ENCODE measurements at regions not wholly inside any gene's neighbourhood (a gene's known extent, or its start where the extent isn't known, plus 50 kb on each side); places are given as distances from the start of the nearest gene placed in this dataset.

DNA sequence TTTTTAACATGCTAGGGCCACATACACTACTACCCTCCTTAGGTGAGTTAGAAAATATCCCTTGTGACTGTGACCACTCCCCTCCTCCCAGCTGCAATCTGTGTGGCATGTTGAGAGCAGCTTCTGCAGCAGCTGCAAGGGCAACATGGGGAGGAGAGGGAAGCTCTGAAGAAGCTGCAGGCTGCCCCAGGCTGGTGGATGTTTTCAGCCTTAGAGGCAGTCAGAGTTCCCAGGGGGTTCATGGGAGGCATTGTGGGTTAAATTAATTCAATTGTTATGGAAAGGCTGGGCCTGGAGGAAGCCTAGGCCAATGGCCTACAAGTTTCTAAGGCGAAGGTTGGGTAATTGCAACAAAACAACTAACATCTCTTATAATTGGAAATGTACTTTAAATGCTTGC lies 860.8 kb downstream of the NLGN4Y start:
- DNase-seq (ENCODE audit: low read depth, low spot score): no peak

GRCh38 chrY:15397556-15398280 lies 873.4 kb downstream of the NLGN4Y start:
- no peak overlapping the region for H3K4me3 ChIP-seq (ENCODE audit: low read length)
- DNase-seq (ENCODE audit: low read depth, low spot score): no peak

More for the DNA sequence above, 860.8 kb downstream of the NLGN4Y start:
- H3K4me3 ChIP-seq (ENCODE audit: low read length): no peak overlapping the region

DNA sequence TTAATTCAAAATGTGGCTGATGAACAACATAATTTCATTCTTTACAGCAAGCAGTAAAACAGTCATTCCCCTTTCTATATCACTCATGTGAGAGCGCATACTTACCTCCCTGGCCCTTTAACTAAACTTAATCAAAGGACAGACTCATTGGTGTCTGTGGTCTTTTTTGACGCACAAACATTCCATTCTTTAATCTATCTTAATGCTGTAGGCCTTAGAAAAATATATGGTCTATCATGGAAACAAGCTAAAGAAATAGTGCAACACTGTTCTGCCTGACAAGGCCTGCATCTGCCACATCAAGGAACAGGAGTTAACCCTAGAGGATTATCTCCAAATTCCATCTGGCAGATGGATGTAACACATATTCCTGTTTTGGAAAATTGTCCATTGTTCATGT lies 878.1 kb downstream of the NLGN4Y start:
- no peak overlapping the region for H3K4me3 ChIP-seq (ENCODE audit: low read length)
- DNase-seq (ENCODE audit: low read depth, low spot score): no peak

DNA sequence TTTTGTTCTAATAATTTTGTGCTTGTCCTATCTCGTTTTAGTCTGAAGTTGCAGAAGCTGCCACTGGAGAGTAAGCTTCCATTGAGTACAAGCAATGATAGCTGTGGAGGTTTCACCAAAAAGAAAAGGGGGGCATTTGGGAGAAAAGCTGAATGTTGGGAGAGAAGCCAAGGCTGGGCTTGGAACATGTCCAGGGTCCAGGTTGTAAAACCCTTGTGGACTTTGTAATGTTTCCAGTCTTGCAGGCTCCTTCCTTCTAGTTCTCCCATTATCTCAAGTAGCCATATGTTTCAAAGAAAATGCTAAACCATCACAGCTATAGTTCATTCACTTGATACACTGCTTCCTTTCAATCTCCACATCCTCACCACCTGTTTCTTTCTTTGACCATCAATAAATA lies 880.2 kb downstream of the NLGN4Y start:
- DNase-seq (ENCODE audit: low read depth, low spot score): no peak
- H3K4me3 ChIP-seq (ENCODE audit: low read length): no peak overlapping the region

DNA sequence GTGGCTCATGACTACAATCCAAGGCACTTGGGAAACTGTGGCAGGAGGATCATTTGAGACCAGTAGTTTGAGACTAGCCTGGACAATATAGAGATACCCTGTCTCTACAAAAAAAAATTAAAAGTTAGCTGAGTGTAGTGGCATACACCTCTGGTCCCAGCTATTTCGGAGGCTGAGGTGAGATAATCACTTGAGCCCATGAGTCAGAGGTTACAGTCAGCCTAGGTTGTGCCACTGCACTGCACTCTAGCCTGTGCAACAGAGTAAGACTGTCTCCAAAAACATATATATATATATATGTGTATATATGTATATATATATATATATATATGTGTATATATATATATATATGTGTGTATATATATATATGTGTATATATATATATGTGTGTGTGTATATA lies 890.8 kb downstream of the NLGN4Y start:
- DNase-seq (ENCODE audit: low read depth, low spot score): no peak
- no peak overlapping the region for H3K4me3 ChIP-seq (ENCODE audit: low read length)

- DNase-seq (ENCODE audit: low read depth, low spot score): no peak
- H3K4me3 ChIP-seq (ENCODE audit: low read length): no peak overlapping the region
Observed at GRCh38 chrY:15418613-15419012, 894.3 kb downstream of the NLGN4Y start.

DNA sequence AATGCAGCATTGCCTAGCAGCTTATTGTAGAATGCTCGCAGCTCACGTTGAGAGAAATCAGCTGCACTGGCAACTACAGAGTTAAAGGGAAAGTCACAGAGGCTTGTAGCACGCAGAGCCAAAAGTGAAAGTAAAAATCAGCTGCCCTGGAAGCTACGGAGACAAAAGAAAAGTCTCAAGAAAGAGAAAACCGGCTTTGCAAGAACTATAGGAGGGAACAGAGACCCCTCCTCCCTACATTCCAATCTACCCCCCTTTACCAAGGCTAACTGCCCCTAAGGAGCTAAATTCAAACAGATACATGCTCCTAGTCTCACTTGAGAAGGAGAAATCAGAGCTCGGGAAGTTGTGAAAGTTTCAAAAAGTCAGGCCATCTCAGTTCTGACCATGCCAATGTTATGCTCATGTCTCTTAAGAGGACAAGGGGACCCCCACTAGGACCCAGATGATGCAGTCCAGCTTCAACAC lies 900.4 kb downstream of the NLGN4Y start:
- peak; percentile 57 for DNase-seq (ENCODE audit: low read depth, low spot score)

GRCh38 chrY:15440021-15440695 lies 915.8 kb downstream of the NLGN4Y start:
- H3K4me3 ChIP-seq (ENCODE audit: low read length): no peak overlapping the region
- DNase-seq (ENCODE audit: low read depth, low spot score): no peak

More for the DNA sequence above, 900.4 kb downstream of the NLGN4Y start:
- H3K4me3 ChIP-seq (ENCODE audit: low read length): peak overlapping the region; percentile 50

GRCh38 chrY:15440696-15441408 lies 916.5 kb downstream of the NLGN4Y start:
- DNase-seq (ENCODE audit: low read depth, low spot score): peak; percentile 32
- H3K4me3 ChIP-seq (ENCODE audit: low read length): no peak overlapping the region

- H3K4me3 ChIP-seq (ENCODE audit: low read length): no peak overlapping the region
Observed at GRCh38 chrY:15441878-15442277, 917.5 kb downstream of the NLGN4Y start.

DNA sequence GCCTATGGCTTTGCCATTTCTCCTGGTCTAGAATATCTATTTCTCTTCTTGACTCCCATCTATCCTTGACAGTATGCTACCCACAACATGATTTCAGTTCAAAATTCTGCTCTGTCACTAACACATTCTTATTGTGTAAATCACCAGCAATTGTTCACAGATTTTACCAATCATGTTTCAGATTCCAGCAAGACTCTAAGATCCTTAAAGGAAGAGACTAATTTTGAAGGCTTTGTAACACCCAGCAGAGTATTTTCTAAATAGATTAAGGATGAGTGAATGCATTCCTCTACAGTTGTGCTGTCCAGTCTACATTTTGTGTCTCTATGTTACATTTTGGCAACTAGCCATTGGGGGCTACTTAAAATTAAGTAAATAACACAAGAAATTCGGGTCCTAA lies 921.5 kb downstream of the NLGN4Y start:
- DNase-seq (ENCODE audit: low read depth, low spot score): no peak
- H3K4me3 ChIP-seq (ENCODE audit: low read length): no peak overlapping the region

More at GRCh38 chrY:15441878-15442277, 917.5 kb downstream of the NLGN4Y start:
- no peak for DNase-seq (ENCODE audit: low read depth, low spot score)

- no peak overlapping the region for H3K4me3 ChIP-seq (ENCODE audit: low read length)
- no peak for DNase-seq (ENCODE audit: low read depth, low spot score)
Observed at GRCh38 chrY:15446861-15447260, 922.5 kb downstream of the NLGN4Y start.

- H3K4me3 ChIP-seq (ENCODE audit: low read length): no peak overlapping the region
- DNase-seq (ENCODE audit: low read depth, low spot score): no peak
Observed at GRCh38 chrY:15447959-15448358, 923.6 kb downstream of the NLGN4Y start.

DNA sequence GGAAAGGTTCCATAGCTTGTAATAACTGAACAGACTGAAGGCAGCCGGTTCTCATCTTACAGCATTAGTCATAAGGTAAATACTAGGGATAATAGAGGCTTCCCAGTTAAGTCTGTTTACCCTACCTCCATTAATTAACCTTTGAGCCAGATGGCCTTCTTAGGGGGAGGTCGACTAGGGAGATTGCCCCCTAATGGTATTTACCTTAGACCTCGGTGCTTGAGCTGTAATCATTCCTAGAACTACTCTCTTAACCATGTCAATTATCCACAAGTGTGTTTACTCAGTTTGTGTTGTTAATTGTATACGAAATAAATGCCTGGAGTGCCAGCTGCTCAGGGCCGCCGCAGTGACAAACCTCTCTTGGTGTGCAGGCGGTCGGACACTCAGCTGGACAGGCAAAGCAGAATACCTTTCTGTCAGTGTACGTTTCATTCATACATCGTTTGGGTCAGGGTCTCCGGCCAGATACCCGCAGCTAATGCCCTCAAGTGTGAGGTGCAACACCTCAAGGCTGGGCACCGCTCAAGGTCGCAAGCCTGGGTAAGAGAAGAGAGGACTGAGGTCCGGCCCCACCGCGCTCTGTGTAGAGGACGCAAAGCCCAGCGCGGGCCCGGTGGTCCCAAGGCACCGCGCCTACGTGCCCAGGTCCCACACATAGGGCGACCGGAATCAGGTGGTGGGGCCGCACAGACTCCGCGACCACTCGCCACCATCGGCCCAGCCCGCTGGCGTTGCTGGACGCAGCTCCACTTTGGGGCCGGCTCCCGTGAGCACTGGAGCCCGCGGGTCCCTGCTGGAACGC lies 931.0 kb downstream of the NLGN4Y start:
- DNase-seq (ENCODE audit: low read depth, low spot score): no peak
- no peak overlapping the region for H3K4me3 ChIP-seq (ENCODE audit: low read length)

DNA sequence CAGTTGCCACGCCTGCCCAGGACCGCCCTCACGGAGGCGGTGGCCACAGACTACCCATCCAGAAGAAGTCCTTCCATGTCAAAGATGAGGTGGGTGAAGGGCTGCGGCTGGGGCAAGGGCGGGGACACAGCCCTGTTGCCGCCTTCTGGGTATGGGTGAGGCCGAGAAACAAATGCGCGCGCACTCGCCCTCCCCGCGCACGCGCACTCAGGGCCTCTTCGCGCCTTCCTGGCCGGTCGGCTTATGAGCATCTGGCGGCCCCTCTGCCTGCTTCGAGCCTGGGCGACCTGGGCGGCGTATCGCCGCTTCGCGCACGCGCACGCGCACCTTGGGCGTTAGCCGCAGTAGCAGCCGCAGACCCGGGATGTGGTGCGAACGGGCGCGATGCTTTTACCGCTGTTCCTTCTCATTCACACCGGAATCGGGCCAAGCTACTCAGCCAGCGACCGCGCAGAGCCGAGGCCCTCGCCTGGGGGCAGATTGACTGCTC lies 931.7 kb downstream of the NLGN4Y start:
- peak overlapping the region; percentile 47 for H3K4me3 ChIP-seq (ENCODE audit: low read length)
- DNase-seq (ENCODE audit: low read depth, low spot score): peak; percentile 62

- H3K4me3 ChIP-seq (ENCODE audit: low read length): peak overlapping the region; percentile 47
- no peak for DNase-seq (ENCODE audit: low read depth, low spot score)
Observed at GRCh38 chrY:15456491-15456890, 932.2 kb downstream of the NLGN4Y start.

- H3K4me3 ChIP-seq (ENCODE audit: low read length): no peak overlapping the region
- DNase-seq (ENCODE audit: low read depth, low spot score): no peak
Observed at GRCh38 chrY:15457682-15458081, 933.4 kb downstream of the NLGN4Y start.

DNA sequence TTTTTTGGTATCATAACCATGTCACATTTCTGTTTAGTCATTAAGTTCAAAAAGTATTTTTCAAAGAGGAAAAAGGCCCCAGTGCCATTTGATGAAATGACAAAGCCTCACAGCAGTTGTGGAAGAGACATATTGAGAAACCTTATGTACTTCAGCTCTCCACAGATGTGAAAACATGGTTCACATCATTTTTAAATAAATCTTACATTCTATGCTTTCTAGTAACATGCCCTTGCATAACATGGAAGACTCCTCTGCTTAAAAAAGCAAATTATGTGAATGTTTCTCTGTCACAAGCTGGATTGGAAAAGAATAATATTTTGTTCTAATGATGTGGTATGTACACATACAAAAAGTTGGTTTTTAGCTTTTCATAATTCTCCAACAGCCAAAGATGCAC lies 934.1 kb downstream of the NLGN4Y start:
- DNase-seq (ENCODE audit: low read depth, low spot score): no peak
- no peak overlapping the region for H3K4me3 ChIP-seq (ENCODE audit: low read length)

DNA sequence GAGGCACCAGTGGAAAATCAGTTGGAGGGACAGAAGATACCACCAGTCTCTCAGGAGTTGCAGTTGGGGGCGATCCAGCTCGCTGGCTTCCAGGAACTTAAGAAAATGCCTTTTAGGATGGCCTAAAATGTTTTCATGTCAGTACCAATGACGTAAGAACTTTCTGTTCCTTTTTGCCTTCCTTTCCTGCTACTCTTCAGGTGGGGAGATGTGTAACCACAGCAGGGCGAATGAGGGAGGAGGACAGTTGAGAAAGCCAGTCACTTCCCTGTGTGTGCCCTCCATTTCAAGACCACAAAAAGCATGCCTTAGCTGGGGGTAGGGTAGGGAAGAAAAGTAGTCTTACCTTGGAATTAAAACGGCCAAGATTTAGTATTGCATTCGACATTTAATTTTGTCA lies 941.6 kb downstream of the NLGN4Y start:
- no peak for DNase-seq (ENCODE audit: low read depth, low spot score)
- no peak overlapping the region for H3K4me3 ChIP-seq (ENCODE audit: low read length)

Measured in Jurkat, Clone E6-1 (cell line).